GM12891 (cell line): ENCODE measurements at regions not wholly inside any gene's neighbourhood (a gene's known extent, or its start where the extent isn't known, plus 50 kb on each side); places are given as distances from the start of the nearest gene placed in this dataset.

Experiments
- POLR2A ChIP-seq: IDR thresholded peaks from 2 replicates; pipeline ENCODE4 v1.6.1; 2011; ENCODE audit warnings: low read depth, low read length, control low read depth
- POLR2AphosphoS5 ChIP-seq: IDR thresholded peaks from 2 replicates; pipeline ENCODE4 v1.6.1; 2011; ENCODE audit warnings: low read depth, low read length, control low read depth

- no peak for TF ChIP-seq POLR2A
- TF ChIP-seq POLR2AphosphoS5 = no peak
Observed at GRCh38 chr11:20247591-20248007, 87.3 kb upstream of the DBX1 start.
